Activated naive CD4-positive, alpha-beta T cell treated with anti-CD3 and anti-CD28 coated beads, Interleukin-2, amount 10 ng/mL, durations not matched to agents 7 days and 5 days (primary cell): ENCODE measurements at regions not wholly inside any gene's neighbourhood (a gene's known extent, or its start where the extent isn't known, plus 50 kb on each side); places are given as distances from the start of the nearest gene placed in this dataset.

ENCODE experiments used
- CTCF ChIA-PET: fragments of 350-600 bp; sonication (Branson Sonifier 250); formaldehyde crosslinking; loops from one replicate; lab custom pipeline; 2021; ENCODE audit warnings: antibody characterized with exemption; lab: Charles Lee
- DNase-seq: peaks from one replicate; pipeline ENCODE4 v3.0.0-alpha.2; 2020
- H3K27ac Mint-ChIP-seq: one replicate; pipeline ENCODE4 v1.8.0; 2021; ENCODE audit warnings: mild to moderate bottlenecking, moderate library complexity, mixed read lengths
- H3K27me3 Mint-ChIP-seq: one replicate; pipeline ENCODE4 v1.8.0; 2021; ENCODE audit warnings: mild to moderate bottlenecking, mixed read lengths
- H3K36me3 Mint-ChIP-seq: one replicate; pipeline ENCODE4 v1.8.0; 2021; ENCODE audit warnings: mixed read lengths
- H3K4me1 Mint-ChIP-seq: one replicate; pipeline ENCODE4 v1.8.0; 2021; ENCODE audit warnings: mixed read lengths
- H3K4me3 Mint-ChIP-seq: one replicate; pipeline ENCODE4 v1.8.0; 2021; ENCODE audit warnings: mild to moderate bottlenecking, moderate library complexity, mixed read lengths
- H3K9me3 Mint-ChIP-seq: one replicate; pipeline ENCODE4 v1.8.0; 2021; ENCODE audit warnings: mixed read lengths

- Mint-ChIP-seq H3K27ac (no peak overlapping the region), H3K9me3 (peaks cover 12% of the 10 kb centered on the region), H3K27me3 (peaks cover 6% of the 10 kb centered on the region), H3K4me3 (no peak overlapping the region), H3K36me3 (peaks cover 4% of the 10 kb centered on the region), H3K4me1 (no peaks in the 10 kb centered on the region)
- no peak for DNase-seq
- CTCF ChIA-PET: interaction anchor here (1.5 kb wide), 1 partner anchor 11 kb away, joined by 3 read pairs; no protein-coding TSS in a partner anchor
Measured at GRCh38 chr3:152083135-152083534, 185.6 kb upstream of the MBNL1 start.

- Mint-ChIP-seq H3K27ac (no peak overlapping the region), H3K36me3 (peaks cover 4% of the 10 kb centered on the region), H3K4me1 (no peaks in the 10 kb centered on the region), H3K27me3 (peaks cover 6% of the 10 kb centered on the region), H3K4me3 (no peak overlapping the region), H3K9me3 (peaks cover 8% of the 10 kb centered on the region)
- DNase-seq: no peak
- CTCF ChIA-PET: interaction anchor here (1.5 kb wide), 1 partner anchor 12 kb away, joined by 3 read pairs; no protein-coding TSS in a partner anchor
Measured at GRCh38 chr3:152084441-152085158, 184.1 kb upstream of the MBNL1 start.

DNA sequence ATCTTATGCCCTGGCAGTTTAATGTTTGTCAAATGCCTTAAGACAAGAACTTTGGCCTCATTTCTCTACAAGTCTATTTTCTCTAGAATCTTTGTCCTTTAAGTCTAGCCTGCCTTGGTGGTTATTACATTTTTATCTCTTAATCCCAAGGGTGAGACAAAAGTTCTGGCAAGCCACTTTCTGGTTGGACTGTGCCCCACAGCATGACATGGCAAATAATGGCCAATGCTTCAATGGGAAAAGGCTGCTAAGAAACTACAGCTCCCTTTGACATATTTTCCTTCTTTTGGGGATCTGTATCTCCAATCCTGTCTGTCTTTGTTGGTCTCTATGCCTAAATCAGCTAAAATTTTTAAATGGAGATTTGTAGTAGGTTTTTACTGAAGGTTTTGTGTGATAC is 181.6 kb upstream of the MBNL1 start:
- Mint-ChIP-seq H3K4me1 (no peaks in the 10 kb centered on the region), H3K4me3 (no peak overlapping the region), H3K9me3 (no peaks in the 10 kb centered on the region), H3K27ac (no peak overlapping the region), H3K27me3 (peaks cover 6% of the 10 kb centered on the region), H3K36me3 (no peaks in the 10 kb centered on the region)
- DNase-seq: no peak
- CTCF ChIA-PET: no interaction called here

GRCh38 chr3:152089528-152089927 is 179.2 kb upstream of the MBNL1 start:
- H3K27me3 Mint-ChIP-seq: peaks cover 6% of the 10 kb centered on the region
- no peaks in the 10 kb centered on the region for H3K36me3 Mint-ChIP-seq
- no peaks in the 10 kb centered on the region for H3K9me3 Mint-ChIP-seq
- no peak for DNase-seq
- H3K27ac Mint-ChIP-seq: no peak overlapping the region
- no peaks in the 10 kb centered on the region for H3K4me1 Mint-ChIP-seq
- CTCF ChIA-PET: interaction anchor here (1.8 kb wide), 1 partner anchor 18 kb away, joined by 5 read pairs; no protein-coding TSS in a partner anchor
- H3K4me3 Mint-ChIP-seq: no peak overlapping the region

DNA sequence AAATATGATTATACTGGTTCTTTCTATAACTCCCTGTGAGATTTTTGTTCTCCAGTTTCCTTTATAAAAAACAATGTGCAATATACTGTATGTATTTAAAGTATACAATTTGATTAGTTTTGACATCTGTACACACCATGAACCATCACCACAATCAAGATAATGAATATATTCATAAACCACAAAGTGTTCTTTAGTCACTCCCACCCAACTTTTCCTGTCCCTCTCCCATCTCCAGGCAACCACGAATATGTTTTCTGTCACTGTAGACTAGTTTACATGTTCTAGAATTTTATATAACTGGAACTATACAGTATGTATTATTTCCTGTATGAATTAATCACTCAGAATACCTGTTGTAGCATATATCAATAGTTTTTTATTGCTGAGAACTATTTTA is 177.0 kb upstream of the MBNL1 start:
- CTCF ChIA-PET: no interaction called here
- no peak for DNase-seq
- Mint-ChIP-seq H3K4me3 (no peak overlapping the region), H3K9me3 (no peaks in the 10 kb centered on the region), H3K27me3 (peaks cover 11% of the 10 kb centered on the region), H3K36me3 (no peaks in the 10 kb centered on the region), H3K4me1 (no peaks in the 10 kb centered on the region), H3K27ac (no peak overlapping the region)

DNA sequence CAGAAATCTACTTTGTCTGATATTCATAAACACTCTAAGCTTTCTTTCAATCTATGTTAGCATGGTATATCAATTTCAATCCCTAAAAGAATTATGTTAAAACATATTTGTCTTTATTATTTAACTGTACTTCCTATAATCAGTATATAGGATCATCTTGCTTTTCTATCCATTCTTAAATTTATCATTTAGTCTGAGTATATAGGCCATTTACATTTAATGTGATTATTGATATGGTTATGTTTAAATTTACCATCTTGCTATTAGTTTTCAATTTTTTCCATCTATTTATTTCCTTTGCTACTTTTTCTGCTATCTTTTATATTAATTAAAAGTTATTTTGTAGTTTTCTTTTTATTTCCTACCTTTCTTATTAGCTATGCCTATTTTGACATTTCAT is 174.8 kb upstream of the MBNL1 start:
- DNase-seq: no peak
- CTCF ChIA-PET: interaction anchor here (0.6 kb wide), 1 partner anchor 22 kb away, joined by 3 read pairs; no protein-coding TSS in a partner anchor
- no peak overlapping the region for H3K27ac Mint-ChIP-seq
- H3K9me3 Mint-ChIP-seq: no peaks in the 10 kb centered on the region
- H3K4me3 Mint-ChIP-seq: no peak overlapping the region
- no peaks in the 10 kb centered on the region for H3K36me3 Mint-ChIP-seq
- peaks cover 9% of the 10 kb centered on the region for H3K27me3 Mint-ChIP-seq
- H3K4me1 Mint-ChIP-seq: no peaks in the 10 kb centered on the region

GRCh38 chr3:152094406-152094805 is 174.3 kb upstream of the MBNL1 start:
- Mint-ChIP-seq H3K27ac (no peak overlapping the region), H3K9me3 (no peaks in the 10 kb centered on the region), H3K36me3 (no peaks in the 10 kb centered on the region), H3K4me3 (no peak overlapping the region), H3K4me1 (no peaks in the 10 kb centered on the region), H3K27me3 (peaks cover 9% of the 10 kb centered on the region)
- DNase-seq: no peak
- CTCF ChIA-PET: no interaction called here

DNA sequence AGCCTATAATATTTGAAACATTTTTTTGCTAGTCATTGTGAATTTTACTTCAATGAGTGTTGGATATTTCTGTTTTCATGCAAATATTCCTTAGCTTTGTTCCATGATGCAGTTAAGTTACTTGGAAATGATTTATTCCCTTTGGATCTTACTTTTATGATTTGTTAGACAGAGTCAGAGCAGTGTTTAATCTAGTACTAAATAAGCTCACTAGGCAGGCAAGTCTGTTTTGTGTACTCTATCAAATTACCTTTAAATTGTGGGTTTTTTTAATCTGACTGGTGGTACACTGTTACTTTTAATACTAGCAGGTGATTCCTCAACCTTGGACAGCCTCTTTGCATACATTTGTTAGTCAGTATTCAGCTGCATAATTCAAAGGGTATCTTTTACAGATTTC is 173.3 kb upstream of the MBNL1 start:
- no peak overlapping the region for H3K4me3 Mint-ChIP-seq
- H3K27me3 Mint-ChIP-seq: peaks cover 9% of the 10 kb centered on the region
- H3K4me1 Mint-ChIP-seq: peaks cover 4% of the 10 kb centered on the region
- no peaks in the 10 kb centered on the region for H3K9me3 Mint-ChIP-seq
- no peak for DNase-seq
- CTCF ChIA-PET: no interaction called here
- H3K36me3 Mint-ChIP-seq: no peaks in the 10 kb centered on the region
- no peak overlapping the region for H3K27ac Mint-ChIP-seq

DNA sequence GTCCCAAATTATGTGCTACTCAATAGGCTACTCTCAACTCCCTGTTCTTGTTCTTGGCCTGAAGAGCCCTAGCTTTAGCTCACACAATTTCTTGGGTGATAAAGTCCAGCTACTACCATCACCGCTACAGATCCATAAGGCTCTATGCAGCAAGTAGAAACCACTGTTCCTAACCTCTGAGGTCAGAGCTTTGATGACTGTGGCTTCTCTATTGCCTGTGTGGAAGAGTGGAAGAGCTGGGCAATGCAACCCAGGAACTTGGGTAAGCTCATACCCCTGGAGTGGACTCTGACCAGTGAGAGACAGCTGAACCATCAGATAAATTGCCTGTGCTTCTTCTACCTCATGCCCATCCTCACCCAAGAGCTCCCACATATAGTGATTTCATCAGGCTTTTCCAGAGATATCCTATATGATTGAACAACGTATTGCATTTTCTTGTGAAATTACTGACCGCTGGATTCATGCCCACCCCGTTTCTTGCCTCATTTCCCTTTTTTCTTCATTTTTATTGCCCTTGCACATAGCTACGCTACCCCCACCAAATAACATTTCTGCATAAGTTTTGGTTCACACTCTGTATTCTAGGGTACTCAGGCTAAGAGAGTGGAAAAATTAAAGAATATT is 172.3 kb upstream of the MBNL1 start:
- Mint-ChIP-seq H3K4me1 (peaks cover 9% of the 10 kb centered on the region), H3K4me3 (no peak overlapping the region), H3K36me3 (no peaks in the 10 kb centered on the region), H3K27me3 (peaks cover 9% of the 10 kb centered on the region), H3K27ac (no peak overlapping the region), H3K9me3 (no peaks in the 10 kb centered on the region)
- CTCF ChIA-PET: interaction anchor here (1.1 kb wide), 1 partner anchor 87 kb away, joined by 3 read pairs; no protein-coding TSS in a partner anchor
- no peak for DNase-seq

DNA sequence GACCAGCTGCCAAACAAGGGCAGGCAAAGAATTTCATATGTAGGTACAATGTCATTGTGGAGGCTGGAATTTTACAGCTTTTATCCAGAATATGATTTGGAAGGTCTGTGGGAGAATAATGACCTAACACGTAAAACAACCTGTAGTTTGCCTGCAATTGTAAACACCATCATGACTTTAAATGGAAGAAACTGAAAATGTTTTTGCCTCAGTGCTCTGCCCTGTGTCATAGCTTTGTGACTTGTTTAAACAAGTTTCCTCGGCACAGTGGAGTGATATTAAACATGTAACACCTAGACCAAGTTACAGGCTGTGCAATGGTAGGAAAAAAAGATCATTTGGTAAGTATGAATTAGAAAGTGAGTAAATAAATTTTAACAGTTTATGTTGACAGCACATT is 171.6 kb upstream of the MBNL1 start:
- no peaks in the 10 kb centered on the region for H3K36me3 Mint-ChIP-seq
- CTCF ChIA-PET: interaction anchor here (1.1 kb wide), 1 partner anchor 87 kb away, joined by 3 read pairs; no protein-coding TSS in a partner anchor

DNA sequence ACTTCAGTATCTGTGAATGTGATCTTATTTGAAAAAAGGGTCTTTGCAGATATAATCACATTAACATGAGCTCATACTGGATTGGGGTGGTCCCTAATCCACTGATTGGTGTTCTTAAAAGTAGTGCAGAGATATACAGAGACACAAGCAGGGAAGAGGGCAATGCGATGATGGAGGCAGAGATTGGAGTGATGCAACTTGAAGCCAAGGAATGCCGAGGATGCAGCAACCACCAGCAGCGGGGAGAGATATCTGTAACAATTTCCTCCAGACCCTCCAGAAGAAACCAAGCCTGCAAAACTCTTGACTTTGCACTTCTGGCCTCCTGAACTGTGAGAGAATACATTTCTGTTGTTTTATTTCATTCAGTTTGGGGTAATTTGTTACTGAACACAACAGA is 171.0 kb upstream of the MBNL1 start:
- DNase-seq: no peak
- H3K4me1 Mint-ChIP-seq: peaks cover 9% of the 10 kb centered on the region
- CTCF ChIA-PET: no interaction called here

More for the DNA sequence above, 171.6 kb upstream of the MBNL1 start:
- H3K9me3 Mint-ChIP-seq: no peaks in the 10 kb centered on the region
- no peak overlapping the region for H3K4me3 Mint-ChIP-seq
- H3K4me1 Mint-ChIP-seq: peaks cover 9% of the 10 kb centered on the region
- peaks cover 9% of the 10 kb centered on the region for H3K27me3 Mint-ChIP-seq
- no peak overlapping the region for H3K27ac Mint-ChIP-seq
- no peak for DNase-seq

GRCh38 chr3:152100491-152101132 is 168.1 kb upstream of the MBNL1 start:
- Mint-ChIP-seq H3K4me3 (no peak overlapping the region), H3K36me3 (no peaks in the 10 kb centered on the region), H3K27me3 (peaks cover 17% of the 10 kb centered on the region), H3K9me3 (no peaks in the 10 kb centered on the region), H3K27ac (no peak overlapping the region), H3K4me1 (peaks cover 9% of the 10 kb centered on the region)
- DNase-seq: no peak
- CTCF ChIA-PET: interaction anchor here (2.0 kb wide), 1 partner anchor 9 kb away, joined by 9 read pairs; no protein-coding TSS in a partner anchor

More for the DNA sequence above, 171.0 kb upstream of the MBNL1 start:
- Mint-ChIP-seq H3K27me3 (peaks cover 9% of the 10 kb centered on the region), H3K9me3 (no peaks in the 10 kb centered on the region), H3K27ac (no peak overlapping the region), H3K36me3 (no peaks in the 10 kb centered on the region), H3K4me3 (no peak overlapping the region)

DNA sequence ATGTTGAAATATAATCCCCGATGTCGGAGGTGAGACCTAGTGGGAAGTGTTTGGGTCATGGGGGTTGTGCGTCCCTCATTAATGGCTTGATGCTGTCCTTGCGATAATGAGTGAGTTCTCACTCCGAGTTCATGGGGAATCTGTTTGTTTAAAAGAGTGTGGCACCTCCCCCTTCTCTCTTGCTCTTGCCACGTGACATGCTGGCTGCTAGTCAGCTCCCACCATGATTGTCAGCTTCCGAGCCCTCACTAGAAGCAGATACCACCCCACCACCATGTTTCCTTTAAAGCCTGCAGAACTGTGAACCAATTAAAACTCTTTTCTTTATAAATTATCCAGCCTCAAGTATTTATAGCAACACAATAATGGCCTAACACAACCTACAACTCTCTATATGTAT is 166.3 kb upstream of the MBNL1 start:
- Mint-ChIP-seq H3K27me3 (peaks cover 12% of the 10 kb centered on the region), H3K4me1 (peaks cover 9% of the 10 kb centered on the region), H3K36me3 (no peaks in the 10 kb centered on the region), H3K4me3 (no peak overlapping the region), H3K27ac (no peak overlapping the region), H3K9me3 (no peaks in the 10 kb centered on the region)
- DNase-seq: no peak
- CTCF ChIA-PET: no interaction called here

DNA sequence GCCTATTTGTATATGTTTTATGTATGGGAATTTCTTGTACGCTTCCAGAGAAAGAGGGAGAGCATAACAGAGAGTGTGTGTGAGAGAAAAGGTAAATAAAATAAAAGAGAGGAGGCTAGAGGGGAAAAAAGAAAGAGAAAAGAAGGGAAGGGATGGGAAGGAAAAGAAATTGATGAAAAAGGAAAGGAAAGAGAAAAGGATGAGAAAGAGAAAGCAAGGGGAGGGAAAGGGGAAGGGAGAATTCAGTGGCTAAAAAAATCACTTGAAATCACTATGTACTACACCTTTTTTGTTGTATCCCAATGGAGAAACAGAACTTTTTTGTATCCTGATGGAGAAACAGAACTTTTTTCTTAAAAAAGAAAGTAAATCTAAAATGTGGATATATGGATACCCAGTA is 165.5 kb upstream of the MBNL1 start:
- Mint-ChIP-seq H3K27ac (no peak overlapping the region), H3K36me3 (no peaks in the 10 kb centered on the region), H3K4me3 (no peak overlapping the region), H3K9me3 (no peaks in the 10 kb centered on the region), H3K4me1 (peaks cover 9% of the 10 kb centered on the region), H3K27me3 (peaks cover 10% of the 10 kb centered on the region)
- CTCF ChIA-PET: no interaction called here
- DNase-seq: no peak
